OCI-LY7 (cell line): ENCODE measurements at regions not wholly inside any gene's neighbourhood (a gene's known extent, or its start where the extent isn't known, plus 50 kb on each side); places are given as distances from the start of the nearest gene placed in this dataset.

Experiments
- CTCF ChIP-seq: fragments of 200-600 bp; sonication (generic); conservative IDR thresholded peaks from 2 replicates; pipeline ENCODE4 v1.5.1; 2014; ENCODE audit warnings: mild to moderate bottlenecking, antibody characterized with exemption, low read length, moderate library complexity, mixed read lengths
- EZH2phosphoT487 ChIP-seq: fragments of 200-600 bp; sonication (generic); IDR thresholded peaks from 2 replicates; pipeline ENCODE4 v1.6.1; 2018; ENCODE audit warnings: low read depth, borderline replicate concordance, mild to moderate bottlenecking, mixed run types, antibody characterized with exemption, low read length, moderate library complexity, mixed read lengths

- TF ChIP-seq CTCF, result no peak
- TF ChIP-seq EZH2phosphoT487, result no peak
Measured at GRCh38 chr14:66351310-66351709, 134.9 kb upstream of the CCDC196 start.
